ENCODE measurements at regions not wholly inside any gene's neighbourhood (a gene's known extent, or its start where the extent isn't known, plus 50 kb on each side); places are given as distances from the start of the nearest gene placed in this dataset.

- H3K27ac Mint-ChIP-seq (ENCODE audit: unreplicated experiment): no peak overlapping the region
- no peak for DNase-seq
- H3K27me3 Mint-ChIP-seq (ENCODE audit: unreplicated experiment): no peaks in the 10 kb centered on the region
- no peaks in the 10 kb centered on the region for H3K4me1 Mint-ChIP-seq (ENCODE audit: low read depth, unreplicated experiment)
- TF ChIP-seq CTCF (IDR thresholded peaks at IDR 0.05; ENCODE audit: partially characterized antibody, unreplicated experiment): no peak
- no peaks in the 10 kb centered on the region for H3K36me3 Mint-ChIP-seq (ENCODE audit: unreplicated experiment)
- H3K4me3 Mint-ChIP-seq (ENCODE audit: unreplicated experiment): no peak overlapping the region
- H3K9me3 Mint-ChIP-seq (ENCODE audit: unreplicated experiment): no peaks in the 10 kb centered on the region
Observed at GRCh38 chr1:209403921-209404320, 179.6 kb upstream of the CAMK1G start.

- Mint-ChIP-seq H3K27me3 (ENCODE audit: unreplicated experiment) (no peaks in the 10 kb centered on the region), H3K4me1 (ENCODE audit: low read depth, unreplicated experiment) (no peaks in the 10 kb centered on the region), H3K36me3 (ENCODE audit: unreplicated experiment) (no peaks in the 10 kb centered on the region), H3K9me3 (ENCODE audit: unreplicated experiment) (no peaks in the 10 kb centered on the region), H3K27ac (ENCODE audit: unreplicated experiment) (no peak overlapping the region), H3K4me3 (ENCODE audit: unreplicated experiment) (no peak overlapping the region)
- no peak for DNase-seq
- TF ChIP-seq CTCF (IDR thresholded peaks at IDR 0.05; ENCODE audit: partially characterized antibody, unreplicated experiment): no peak
Observed at GRCh38 chr1:209404577-209404976, 178.9 kb upstream of the CAMK1G start.

- Mint-ChIP-seq H3K36me3 (ENCODE audit: unreplicated experiment) (no peaks in the 10 kb centered on the region), H3K27ac (ENCODE audit: unreplicated experiment) (no peak overlapping the region), H3K4me1 (ENCODE audit: low read depth, unreplicated experiment) (no peaks in the 10 kb centered on the region), H3K9me3 (ENCODE audit: unreplicated experiment) (no peaks in the 10 kb centered on the region), H3K4me3 (ENCODE audit: unreplicated experiment) (no peak overlapping the region), H3K27me3 (ENCODE audit: unreplicated experiment) (no peaks in the 10 kb centered on the region)
- no peak for DNase-seq
- TF ChIP-seq CTCF (IDR thresholded peaks at IDR 0.05; ENCODE audit: partially characterized antibody, unreplicated experiment): no peak
Observed at GRCh38 chr1:209405183-209405814, 178.2 kb upstream of the CAMK1G start.

GRCh38 chr1:209406168-209406567 lies 177.3 kb upstream of the CAMK1G start:
- H3K27me3 Mint-ChIP-seq (ENCODE audit: unreplicated experiment): no peaks in the 10 kb centered on the region
- no peak for DNase-seq
- H3K9me3 Mint-ChIP-seq (ENCODE audit: unreplicated experiment): no peaks in the 10 kb centered on the region
- no peaks in the 10 kb centered on the region for H3K36me3 Mint-ChIP-seq (ENCODE audit: unreplicated experiment)
- no peak overlapping the region for H3K27ac Mint-ChIP-seq (ENCODE audit: unreplicated experiment)
- no peaks in the 10 kb centered on the region for H3K4me1 Mint-ChIP-seq (ENCODE audit: low read depth, unreplicated experiment)
- no peak for TF ChIP-seq CTCF (IDR thresholded peaks at IDR 0.05; ENCODE audit: partially characterized antibody, unreplicated experiment)
- no peak overlapping the region for H3K4me3 Mint-ChIP-seq (ENCODE audit: unreplicated experiment)

GRCh38 chr1:209406595-209406994 lies 176.9 kb upstream of the CAMK1G start:
- no peaks in the 10 kb centered on the region for H3K4me1 Mint-ChIP-seq (ENCODE audit: low read depth, unreplicated experiment)
- H3K27me3 Mint-ChIP-seq (ENCODE audit: unreplicated experiment): no peaks in the 10 kb centered on the region
- no peak for DNase-seq
- TF ChIP-seq CTCF (IDR thresholded peaks at IDR 0.05; ENCODE audit: partially characterized antibody, unreplicated experiment): no peak
- H3K36me3 Mint-ChIP-seq (ENCODE audit: unreplicated experiment): no peaks in the 10 kb centered on the region
- H3K27ac Mint-ChIP-seq (ENCODE audit: unreplicated experiment): no peak overlapping the region
- no peak overlapping the region for H3K4me3 Mint-ChIP-seq (ENCODE audit: unreplicated experiment)
- H3K9me3 Mint-ChIP-seq (ENCODE audit: unreplicated experiment): no peaks in the 10 kb centered on the region
